ENCODE measurements at regions not wholly inside any gene's neighbourhood (a gene's known extent, or its start where the extent isn't known, plus 50 kb on each side); places are given as distances from the start of the nearest gene placed in this dataset.
"Not testable (repeated sequence)": the region's sequence is repeated elsewhere in the genome, so short reads cannot be mapped to it uniquely, and the experiment has no call there.

GRCh38 chr5:13640270-13640669, 304.2 kb downstream of the DNAH5 start:
- no peak for DNase-seq

GRCh38 chr5:13632676-13633075, 311.8 kb downstream of the DNAH5 start:
- no peak for DNase-seq

GRCh38 chr5:13629218-13629617, 315.3 kb downstream of the DNAH5 start:
- DNase-seq, result no peak

- DNase-seq, result no peak
These were observed 316.6 kb downstream of the DNAH5 start for GRCh38 chr5:13627673-13628454.

- no peak for DNase-seq
These were observed 318.8 kb downstream of the DNAH5 start for GRCh38 chr5:13625616-13626198.

- no peak for DNase-seq
These were observed 320.0 kb downstream of the DNAH5 start for GRCh38 chr5:13624283-13625074.

- no peak for DNase-seq
These were observed 330.9 kb downstream of the DNAH5 start for GRCh38 chr5:13613621-13614020.

- no peak for DNase-seq
These were observed 332.9 kb downstream of the DNAH5 start for GRCh38 chr5:13611604-13612003.

GRCh38 chr5:13609504-13609903, 335.0 kb downstream of the DNAH5 start:
- DNase-seq, result no peak

- DNase-seq, result no peak
These were observed 338.4 kb downstream of the DNAH5 start for GRCh38 chr5:13606051-13606450.

- DNase-seq, result no peak
These were observed 343.4 kb downstream of the DNAH5 start for GRCh38 chr5:13601112-13601511.

- DNase-seq, result no peak
These were observed 348.5 kb downstream of the DNAH5 start for GRCh38 chr5:13595978-13596377.

GRCh38 chr5:13591621-13592020, 352.9 kb downstream of the DNAH5 start:
- no peak for DNase-seq

GRCh38 chr5:13585324-13585723, 359.2 kb downstream of the DNAH5 start:
- DNase-seq, result no peak

- no peak for DNase-seq
These were observed 362.6 kb downstream of the DNAH5 start for GRCh38 chr5:13581914-13582313.

GRCh38 chr5:13581132-13581531, 363.4 kb downstream of the DNAH5 start:
- DNase-seq, result no peak

GRCh38 chr5:13580058-13580457, 364.4 kb downstream of the DNAH5 start:
- DNase-seq, result no peak

- DNase-seq, result not testable (repeated sequence)
These were observed 365.4 kb downstream of the DNAH5 start for GRCh38 chr5:13579091-13579490.

- not testable (repeated sequence) for DNase-seq
These were observed 366.0 kb downstream of the DNAH5 start for GRCh38 chr5:13578311-13579039.

- DNase-seq, result no peak
These were observed 369.9 kb downstream of the DNAH5 start for GRCh38 chr5:13574574-13574973.

GRCh38 chr5:13572163-13572562, 372.3 kb downstream of the DNAH5 start:
- DNase-seq, result no peak

GRCh38 chr5:13569090-13569715, 375.3 kb downstream of the DNAH5 start:
- no peak for DNase-seq
